ENCODE measurements at regions not wholly inside any gene's neighbourhood (a gene's known extent, or its start where the extent isn't known, plus 50 kb on each side); places are given as distances from the start of the nearest gene placed in this dataset.

DNA sequence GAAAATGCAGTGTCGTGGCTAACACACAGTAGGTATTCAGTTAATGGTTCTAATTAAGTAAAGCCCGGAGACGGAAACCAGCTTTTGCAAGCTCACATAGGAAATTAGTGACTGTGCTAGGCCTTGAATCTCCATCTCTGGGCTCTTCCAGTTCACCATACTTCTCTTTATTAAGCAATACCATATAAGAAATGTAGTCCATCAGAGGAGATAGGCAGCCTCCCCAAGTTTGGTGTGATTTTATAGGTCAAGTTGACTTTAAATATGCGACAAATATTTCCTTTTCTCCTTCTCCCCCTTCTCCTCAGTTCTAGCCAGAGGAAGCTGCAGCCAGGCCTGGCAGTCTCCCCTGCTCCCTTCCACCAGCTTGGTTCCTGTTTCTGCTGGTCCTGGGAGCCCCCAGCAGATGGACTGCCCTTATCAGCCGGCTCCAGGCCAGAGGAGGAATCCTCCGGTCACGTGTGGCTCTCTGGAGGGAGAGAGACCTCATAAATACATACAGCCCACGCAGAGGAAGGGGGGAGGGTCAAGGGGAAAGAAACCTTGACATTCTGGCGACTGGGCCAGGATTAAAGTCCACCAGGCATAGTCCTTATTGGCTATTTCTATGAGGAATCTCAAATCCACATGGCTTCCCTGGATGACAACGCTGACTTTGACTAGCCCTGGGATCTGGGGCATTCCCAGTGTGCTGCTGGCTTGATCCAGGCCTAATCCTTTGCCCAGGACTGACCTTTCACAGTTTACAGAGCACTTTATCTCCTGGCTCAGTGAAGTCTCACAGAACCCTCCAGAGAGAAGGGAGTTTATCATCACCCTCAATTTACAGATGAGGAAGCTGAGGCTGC lies 115.1 kb upstream of the JUN start:
- ATAC-seq (no peak), DNase-seq (no peak)
- no peaks in the 10 kb centered on the region for H3K9me3 Mint-ChIP-seq
- H3K4me1 Mint-ChIP-seq = peaks cover 8 to 39% (median 24%) of the 10 kb centered on the region in 4 donors
- POLR2A ChIA-PET = no interaction called here
- no peaks in the 10 kb centered on the region for H3K27me3 Mint-ChIP-seq
- H3K36me3 Mint-ChIP-seq = no peaks in the 10 kb centered on the region
- H3K4me3 Mint-ChIP-seq = no peak overlapping the region
- H3K27ac Mint-ChIP-seq = no peak overlapping the region

DNA sequence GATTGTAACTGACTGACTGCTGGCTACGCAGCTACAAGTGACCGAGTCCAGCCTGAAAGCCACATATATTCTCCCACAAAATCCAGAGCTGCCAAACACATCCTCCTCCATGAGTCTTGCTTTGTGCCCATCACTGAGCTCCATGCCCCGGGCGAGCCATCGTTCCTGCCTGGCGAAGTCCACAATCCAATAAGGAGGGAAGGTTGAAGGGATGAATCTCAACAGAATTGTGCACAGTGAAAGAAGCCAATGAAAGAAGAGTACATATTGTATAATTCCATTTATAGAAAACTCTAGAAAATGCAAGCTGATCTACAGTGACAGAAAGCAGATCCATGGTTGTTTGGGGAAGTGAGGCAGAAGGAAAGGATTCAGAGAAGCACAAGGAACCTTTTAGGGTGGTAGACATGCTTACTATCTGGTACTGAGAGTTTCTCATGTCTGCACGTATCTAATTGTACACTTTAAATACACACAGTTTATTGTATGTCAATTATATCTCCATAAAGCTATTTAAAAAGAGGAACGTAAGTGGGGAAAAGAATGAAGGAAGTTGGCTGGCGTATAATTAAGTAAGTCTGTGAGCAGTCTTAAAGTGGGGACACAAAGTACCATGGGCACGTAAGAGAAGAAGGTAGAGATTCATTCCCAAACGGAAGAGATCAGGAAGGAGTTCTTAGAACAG lies 115.9 kb upstream of the JUN start:
- Mint-ChIP-seq H3K36me3 (no peaks in the 10 kb centered on the region), H3K27ac (peak overlapping the region in 1 of 10 donors; percentile 9), H3K4me3 (no peak overlapping the region), H3K9me3 (no peaks in the 10 kb centered on the region), H3K4me1 (peaks cover 11 to 43% (median 26%) of the 10 kb centered on the region in 4 donors), H3K27me3 (no peaks in the 10 kb centered on the region)
- DNase-seq (no peak), ATAC-seq (no peak)
- POLR2A ChIA-PET = no interaction called here

- ATAC-seq (no peak), DNase-seq (no peak)
- POLR2A ChIA-PET = interaction anchor here (0.8 to 1.2 kb wide), 2 partner anchors 9 kb away, joined by 3 read pairs; no protein-coding TSS in a partner anchor
Measured at GRCh38 chr1:58900396-58900795, 116.5 kb upstream of the JUN start.

DNA sequence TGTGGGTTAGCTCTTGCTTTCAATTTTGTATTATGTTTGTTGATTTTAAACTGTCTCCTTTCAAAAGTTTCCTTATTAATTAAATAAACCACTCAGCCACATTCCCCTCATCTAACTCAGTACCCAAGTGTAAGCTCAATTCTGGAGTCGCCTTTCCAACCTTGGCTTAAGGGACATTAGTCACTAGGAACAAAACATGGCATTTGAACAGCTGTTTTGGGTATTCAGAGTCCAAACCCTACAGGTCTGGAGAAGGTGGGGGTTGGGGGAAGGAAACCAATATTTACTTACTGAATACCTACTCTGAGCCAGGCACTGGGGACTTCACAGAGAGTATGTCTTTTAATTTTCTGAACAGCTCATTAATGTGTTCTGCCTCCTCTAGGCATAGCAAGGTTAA lies 117.2 kb upstream of the JUN start:
- Mint-ChIP-seq H3K9me3 (no peaks in the 10 kb centered on the region), H3K27ac (peak overlapping the region in 1 of 10 donors; percentile 24), H3K27me3 (no peaks in the 10 kb centered on the region), H3K4me1 (peaks cover 8 to 34% (median 21%) of the 10 kb centered on the region in 4 donors), H3K36me3 (no peaks in the 10 kb centered on the region), H3K4me3 (no peak overlapping the region)
- POLR2A ChIA-PET = interaction anchor here (0.8 to 1.2 kb wide), 2 partner anchors 9 kb away, joined by 3 read pairs; no protein-coding TSS in a partner anchor
- DNase-seq (no peak), ATAC-seq (no peak)

More at GRCh38 chr1:58900396-58900795, 116.5 kb upstream of the JUN start:
- Mint-ChIP-seq H3K36me3 (no peaks in the 10 kb centered on the region), H3K4me1 (peaks cover 10 to 40% (median 26%) of the 10 kb centered on the region in 4 donors), H3K27ac (peak overlapping the region in 1 of 10 donors; percentile 34), H3K9me3 (no peaks in the 10 kb centered on the region), H3K27me3 (no peaks in the 10 kb centered on the region), H3K4me3 (no peak overlapping the region)

GRCh38 chr1:58902830-58903513 lies 119.1 kb upstream of the JUN start:
- H3K9me3 Mint-ChIP-seq = no peaks in the 10 kb centered on the region

DNA sequence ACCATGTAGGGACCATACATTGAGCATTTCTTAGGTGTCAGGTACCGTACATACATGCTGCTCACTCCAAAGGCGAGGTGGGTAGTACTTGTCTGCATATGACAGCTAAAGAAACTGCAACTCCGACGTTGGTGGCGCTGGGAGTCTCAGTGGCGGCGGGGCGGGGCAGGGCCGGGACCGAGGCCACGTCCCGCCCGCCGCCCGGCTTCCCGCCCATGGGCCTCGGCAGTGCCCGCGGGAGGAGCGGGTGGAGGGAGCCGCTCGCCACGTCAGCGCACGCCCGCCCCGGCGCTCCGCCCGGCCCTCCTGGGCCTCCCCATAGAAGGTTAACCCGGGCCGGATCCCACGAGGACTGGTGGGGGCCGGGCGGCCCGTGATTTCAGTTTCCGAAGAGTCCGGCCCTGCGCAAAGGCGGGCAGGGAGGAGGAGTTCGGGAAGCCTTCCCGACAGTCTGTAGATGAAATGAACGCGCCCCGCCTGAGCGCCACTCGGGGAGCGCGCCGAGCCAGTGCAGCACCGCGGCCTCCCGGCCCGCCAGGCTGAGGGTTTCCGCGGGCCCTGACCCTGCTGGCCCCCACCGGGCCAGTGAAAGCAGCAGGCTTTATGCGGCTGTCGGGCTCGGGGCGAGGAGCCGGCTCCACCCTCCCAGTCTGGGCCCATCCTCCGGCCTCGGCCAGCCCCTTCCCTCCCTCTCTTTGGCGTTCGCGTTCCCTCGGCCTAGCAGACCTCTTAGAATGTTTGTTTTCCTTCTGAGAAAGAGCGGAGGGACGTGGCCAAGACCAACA lies 119.9 kb upstream of the JUN start:
- H3K4me1 Mint-ChIP-seq = peaks cover 6 to 24% (median 17%) of the 10 kb centered on the region in 4 donors
- peak; percentile 44 to 76 (median 56) for DNase-seq
- peak overlapping the region; percentile 71 to 88 (median 82) for H3K27ac Mint-ChIP-seq
- H3K4me3 Mint-ChIP-seq = peak overlapping the region; percentile 70 to 89 (median 82)
- POLR2A ChIA-PET = interaction anchor here (0.8 to 1.1 kb wide), 5 partner anchors 8 to 120 kb away, joined by 3 to 7 read pairs (median 3); partner anchors contain the start of gene JUN
- H3K36me3 Mint-ChIP-seq = no peaks in the 10 kb centered on the region
- ATAC-seq = peak; percentile 84 to 92
- no peaks in the 10 kb centered on the region for H3K27me3 Mint-ChIP-seq
- H3K9me3 Mint-ChIP-seq = no peaks in the 10 kb centered on the region

More at GRCh38 chr1:58902830-58903513, 119.1 kb upstream of the JUN start:
- POLR2A ChIA-PET = interaction anchor here (0.8 to 1.1 kb wide), 5 partner anchors 9 to 119 kb away, joined by 3 to 7 read pairs (median 3); partner anchors contain the start of gene JUN
- Mint-ChIP-seq H3K27me3 (no peaks in the 10 kb centered on the region), H3K4me1 (peaks cover 6 to 24% (median 17%) of the 10 kb centered on the region in 4 donors), H3K4me3 (peak overlapping the region; percentile 58 to 85 (median 78)), H3K27ac (peak overlapping the region in 9 of 10 donors; percentile 38 to 88 (median 72)), H3K36me3 (no peaks in the 10 kb centered on the region)
- DNase-seq (no peak), ATAC-seq (no peak)

- Mint-ChIP-seq H3K9me3 (no peaks in the 10 kb centered on the region), H3K27ac (peak overlapping the region; percentile 57 to 86 (median 78)), H3K4me3 (peak overlapping the region; percentile 50 to 89 (median 82)), H3K36me3 (no peaks in the 10 kb centered on the region), H3K4me1 (peaks cover 6 to 22% (median 17%) of the 10 kb centered on the region in 4 donors), H3K27me3 (no peaks in the 10 kb centered on the region)
- no peak for ATAC-seq
- POLR2A ChIA-PET = interaction anchor here (1.4 kb wide), 1 partner anchor 37 kb away, joined by 4 read pairs; no protein-coding TSS in a partner anchor
- no peak for DNase-seq
Measured at GRCh38 chr1:58904299-58905125, 120.7 kb upstream of the JUN start.

DNA sequence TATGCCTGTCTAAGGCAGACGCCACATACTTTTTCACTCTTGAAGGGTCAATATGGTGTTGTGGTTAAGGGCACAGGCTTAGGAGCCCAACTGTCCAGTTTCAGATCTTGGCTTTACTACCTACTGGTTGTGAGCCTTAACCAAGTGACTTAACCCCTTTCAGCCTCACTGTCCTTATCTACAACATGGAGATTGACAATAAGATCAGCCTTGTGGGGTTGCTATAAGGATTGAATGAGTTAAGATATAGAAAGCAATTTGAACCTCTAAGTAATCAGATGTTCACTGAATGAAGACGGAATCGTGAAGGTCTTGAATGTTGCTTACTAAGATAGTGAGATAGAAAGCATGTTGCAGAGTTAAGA lies 121.3 kb upstream of the JUN start:
- Mint-ChIP-seq H3K27me3 (no peaks in the 10 kb centered on the region), H3K27ac (peak overlapping the region in 5 of 10 donors; percentile 2 to 75 (median 48)), H3K36me3 (no peaks in the 10 kb centered on the region), H3K9me3 (no peaks in the 10 kb centered on the region), H3K4me3 (peak overlapping the region; percentile 48 to 84 (median 66)), H3K4me1 (peaks cover 6 to 21% (median 15%) of the 10 kb centered on the region in 4 donors)
- DNase-seq (no peak), ATAC-seq (no peak)
- POLR2A ChIA-PET = interaction anchor here (1.4 kb wide), 1 partner anchor 37 kb away, joined by 4 read pairs; no protein-coding TSS in a partner anchor

DNA sequence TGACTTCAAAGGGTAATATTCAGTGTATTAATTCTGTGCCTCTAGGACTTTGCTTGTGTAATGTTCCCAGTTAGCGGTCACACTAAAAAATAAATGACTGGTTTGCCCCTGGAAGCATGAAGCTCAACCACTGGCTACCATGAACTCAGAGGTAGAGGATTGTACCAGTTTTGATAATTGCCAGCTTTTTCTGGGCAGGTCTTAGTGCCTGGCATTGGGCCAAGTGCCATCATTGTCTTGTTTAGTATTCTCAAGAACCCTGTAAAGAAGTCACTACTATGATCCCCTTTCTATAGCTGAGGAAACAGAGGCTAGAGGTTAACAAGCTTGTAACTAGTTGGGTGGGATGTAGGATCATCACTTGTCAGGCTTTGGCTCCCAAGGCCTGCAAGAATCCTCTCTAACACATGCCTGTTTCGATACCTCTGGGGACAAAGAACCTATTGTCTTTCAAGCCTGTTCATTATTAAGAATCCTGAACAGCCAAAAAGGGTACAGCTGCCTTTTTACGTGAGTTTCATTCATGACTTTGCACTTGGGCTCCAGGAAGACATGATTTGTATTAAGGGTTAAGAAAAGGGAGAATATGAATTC lies 121.9 kb upstream of the JUN start:
- DNase-seq (no peak), ATAC-seq (no peak)
- Mint-ChIP-seq H3K36me3 (no peaks in the 10 kb centered on the region), H3K4me3 (peak overlapping the region in 1 of 10 donors; percentile 40), H3K9me3 (no peaks in the 10 kb centered on the region), H3K4me1 (peaks cover 6 to 21% (median 15%) of the 10 kb centered on the region in 4 donors), H3K27ac (peak overlapping the region in 1 of 10 donors; percentile 41), H3K27me3 (no peaks in the 10 kb centered on the region)
- POLR2A ChIA-PET = interaction anchor here (1.4 kb wide), 1 partner anchor 36 kb away, joined by 4 read pairs; no protein-coding TSS in a partner anchor

GRCh38 chr1:58907398-58907797 lies 123.6 kb upstream of the JUN start:
- no peaks in the 10 kb centered on the region for H3K9me3 Mint-ChIP-seq
- peaks cover 5 to 21% (median 18%) of the 10 kb centered on the region in 4 donors for H3K4me1 Mint-ChIP-seq
- DNase-seq (no peak), ATAC-seq (no peak)
- no peak overlapping the region for H3K4me3 Mint-ChIP-seq
- H3K27me3 Mint-ChIP-seq = no peaks in the 10 kb centered on the region
- POLR2A ChIA-PET = no interaction called here
- H3K27ac Mint-ChIP-seq = peak overlapping the region in 1 of 10 donors; percentile 22
- H3K36me3 Mint-ChIP-seq = no peaks in the 10 kb centered on the region

All from naive thymus-derived CD8-positive, alpha-beta T cell (primary cell).